Stimulated activated CD4-positive, alpha-beta T cell treated with anti-CD3 and anti-CD28 coated beads, TNF-alpha, amount 100 ng/mL, for 48 hours (primary cell): ENCODE measurements at regions not wholly inside any gene's neighbourhood (a gene's known extent, or its start where the extent isn't known, plus 50 kb on each side); places are given as distances from the start of the nearest gene placed in this dataset.

Experiments used
- DNase-seq, 3 donors: peaks; one replicate each; pipeline ENCODE4 v3.0.0-alpha.2; 2020; ENCODE audit warnings: low read depth in 3 of 3

DNA sequence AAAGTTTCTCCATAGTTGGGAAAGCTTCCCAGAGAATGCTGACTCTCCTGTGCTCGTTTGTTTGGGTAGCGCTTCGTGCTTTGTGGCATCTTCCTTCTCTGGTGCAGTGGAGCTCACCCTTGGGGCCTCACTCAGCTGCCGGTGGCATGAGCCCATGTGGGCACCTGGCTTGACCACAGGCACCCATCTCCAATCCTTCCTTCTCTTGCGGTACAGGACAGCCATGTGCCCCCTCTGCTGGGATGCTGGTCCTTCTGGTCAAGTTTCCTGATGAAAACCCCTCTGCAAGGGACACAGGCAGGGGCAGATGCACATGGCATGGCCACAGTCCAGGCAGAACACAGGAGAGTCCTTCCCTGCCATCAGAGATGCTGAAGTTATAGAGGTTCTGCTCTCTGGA lies 555.9 kb upstream of the HS6ST1 start:
- DNase-seq, result no peak

DNA sequence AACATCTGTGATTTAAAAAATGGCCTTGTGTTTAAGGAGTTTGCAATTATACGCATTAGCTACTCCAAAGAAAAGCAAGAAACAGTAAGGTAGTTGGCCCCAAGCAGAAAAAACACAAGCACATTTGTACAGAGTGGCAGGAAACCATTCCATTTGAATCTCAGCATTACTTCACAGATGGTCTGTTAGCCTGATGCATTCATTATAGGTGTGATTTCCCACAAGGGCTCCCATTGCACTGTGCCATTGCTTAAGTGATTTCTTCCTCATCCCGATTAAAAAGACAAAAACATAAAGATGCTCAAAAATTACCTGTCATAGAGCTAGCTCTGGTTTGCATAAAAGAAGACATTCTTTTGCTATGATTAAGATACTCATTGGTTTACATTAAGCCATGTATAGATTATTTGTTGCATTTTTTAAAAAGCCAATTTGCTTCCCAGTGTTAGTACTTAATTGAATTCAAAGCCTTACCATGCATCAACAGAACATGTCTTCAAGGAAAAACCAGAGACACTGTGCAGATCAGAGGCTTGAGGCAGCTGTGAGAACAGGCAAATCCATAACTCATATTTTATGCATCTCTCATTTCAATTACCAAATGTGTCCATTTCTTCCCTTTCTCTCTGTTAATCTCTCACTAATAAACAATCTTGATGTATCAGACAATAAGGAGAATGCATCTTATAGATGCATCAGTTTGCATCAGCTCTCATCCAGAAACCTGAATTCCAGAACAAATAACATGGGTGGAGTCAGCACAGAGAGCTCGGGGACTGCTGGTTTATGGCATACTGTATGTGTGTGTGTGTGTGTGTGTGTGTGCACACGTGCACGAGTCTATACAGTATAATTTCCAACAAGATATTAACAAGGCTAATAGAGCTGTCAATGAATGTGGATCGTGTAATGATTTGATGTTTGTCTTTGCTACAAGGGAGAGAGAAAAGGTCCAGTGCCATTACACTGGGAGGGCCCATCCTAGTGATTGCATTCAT lies 558.6 kb upstream of the HS6ST1 start:
- DNase-seq, result no peak

DNA sequence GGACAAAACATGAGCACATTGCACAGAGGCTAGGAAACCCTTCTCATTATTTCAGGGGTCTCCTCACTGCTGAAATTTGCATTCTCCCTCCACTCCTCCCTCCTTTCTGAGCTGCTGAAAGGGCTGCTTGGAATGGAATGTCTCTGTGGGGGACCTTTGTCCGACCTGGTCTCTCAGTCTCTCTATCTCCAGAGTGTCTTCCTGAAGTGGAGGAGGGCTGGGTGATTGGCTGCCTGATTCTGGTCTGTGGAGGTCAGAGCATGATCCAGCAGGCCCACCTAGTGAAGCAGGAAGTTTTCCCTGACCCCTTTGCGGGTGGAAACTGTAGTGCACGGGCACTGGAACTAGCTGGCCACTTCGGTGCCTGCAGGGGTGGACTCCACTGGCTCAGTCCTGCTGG lies 560.5 kb upstream of the HS6ST1 start:
- no peak for DNase-seq

DNA sequence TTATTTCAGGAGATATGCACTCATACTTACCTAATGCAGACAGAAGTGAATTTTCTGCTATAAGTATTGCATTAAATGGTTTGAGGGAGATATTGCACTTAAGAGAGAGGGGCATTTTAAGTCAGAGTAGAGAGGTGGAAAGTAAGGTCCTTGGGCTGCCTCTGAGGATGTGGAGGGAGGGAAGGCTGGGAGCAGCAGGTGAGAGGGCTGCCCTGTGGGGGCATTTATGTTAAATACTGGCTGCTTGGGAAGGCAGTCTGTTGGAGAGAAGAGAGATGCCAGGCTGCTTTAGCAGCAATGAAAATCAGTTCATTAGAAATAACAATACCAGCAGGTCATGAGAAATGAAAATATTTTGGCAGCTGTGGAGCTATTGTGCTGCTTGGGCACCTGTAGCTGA lies 576.2 kb upstream of the HS6ST1 start:
- DNase-seq, result no peak

DNA sequence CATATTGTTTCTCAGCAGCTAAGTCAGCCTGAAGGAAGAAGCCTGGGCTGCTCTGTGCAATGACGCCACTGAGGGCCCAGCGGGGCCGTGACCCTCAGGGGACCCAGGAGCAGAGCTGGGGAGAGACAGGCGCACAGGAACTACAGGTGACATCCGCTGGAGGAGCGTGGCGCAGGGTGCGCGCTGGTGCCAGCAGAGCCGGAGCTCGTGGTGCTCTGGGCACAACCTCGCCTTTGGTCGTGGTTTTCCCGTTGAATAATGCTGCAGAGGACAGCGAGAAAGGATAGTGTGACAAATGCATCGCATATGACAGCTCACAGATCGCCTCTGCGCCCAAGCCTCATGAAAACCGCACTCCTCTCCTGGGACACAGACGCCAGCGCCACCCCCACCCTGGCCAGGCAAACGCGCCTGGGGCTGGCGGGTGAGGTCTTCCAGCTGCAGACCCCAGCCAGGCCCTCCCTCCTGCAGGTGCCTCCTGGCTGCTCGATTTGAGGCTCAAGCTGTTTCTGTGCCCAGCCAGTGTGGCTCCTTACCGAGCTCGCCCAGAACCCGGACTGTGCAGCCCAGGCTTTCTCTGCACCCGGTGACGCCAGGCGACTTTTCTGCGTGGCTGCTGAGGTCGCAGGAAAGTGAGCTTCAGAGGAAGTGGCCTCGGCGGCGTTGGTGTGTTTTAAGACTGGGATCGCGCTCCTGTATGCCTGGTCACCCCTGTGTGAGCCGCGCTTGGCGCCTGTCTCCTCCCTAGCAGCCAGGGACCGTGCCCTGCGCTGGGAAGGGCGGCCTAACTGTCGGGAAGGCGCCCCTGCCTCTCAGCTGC lies 583.1 kb upstream of the HS6ST1 start:
- DNase-seq, result no peak

DNA sequence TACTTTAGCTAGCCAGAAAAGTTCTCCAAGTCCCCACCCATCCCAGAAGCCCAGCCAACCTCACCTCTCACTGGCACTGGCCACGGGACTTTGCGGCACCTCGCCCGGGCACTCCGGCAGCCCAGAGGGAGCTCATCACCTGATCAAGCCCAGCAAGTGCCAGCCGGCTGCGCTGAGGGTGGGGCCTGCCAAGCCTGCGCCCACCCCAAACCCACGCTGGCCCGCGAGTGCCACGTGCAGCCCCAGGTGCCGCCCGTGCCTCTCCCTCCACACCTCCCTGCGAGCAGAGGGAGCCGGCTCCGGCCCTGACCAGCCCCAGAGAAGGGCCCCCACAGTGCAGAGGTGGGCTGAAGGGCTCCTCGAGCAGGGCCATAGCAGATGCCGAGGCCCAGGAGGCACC lies 585.0 kb upstream of the HS6ST1 start:
- no peak for DNase-seq

DNA sequence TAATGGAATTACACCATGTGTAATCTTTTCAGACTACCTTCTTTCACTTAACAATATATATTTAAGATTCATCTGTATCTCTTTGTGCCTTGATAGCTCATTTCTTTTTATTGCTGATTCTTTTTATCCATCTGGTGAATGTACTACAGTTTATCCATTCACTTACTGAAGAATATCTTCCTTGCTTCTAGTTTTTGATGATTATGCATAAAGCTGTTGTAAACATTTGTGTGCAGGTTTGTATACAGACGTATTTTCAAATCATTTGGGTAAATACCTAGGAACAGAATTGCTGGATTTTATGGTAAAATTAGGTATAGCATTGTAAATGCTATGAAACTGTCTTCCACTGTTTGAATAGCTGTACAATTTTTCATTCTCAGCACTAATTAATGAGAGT lies 592.6 kb upstream of the HS6ST1 start:
- DNase-seq, result no peak

DNA sequence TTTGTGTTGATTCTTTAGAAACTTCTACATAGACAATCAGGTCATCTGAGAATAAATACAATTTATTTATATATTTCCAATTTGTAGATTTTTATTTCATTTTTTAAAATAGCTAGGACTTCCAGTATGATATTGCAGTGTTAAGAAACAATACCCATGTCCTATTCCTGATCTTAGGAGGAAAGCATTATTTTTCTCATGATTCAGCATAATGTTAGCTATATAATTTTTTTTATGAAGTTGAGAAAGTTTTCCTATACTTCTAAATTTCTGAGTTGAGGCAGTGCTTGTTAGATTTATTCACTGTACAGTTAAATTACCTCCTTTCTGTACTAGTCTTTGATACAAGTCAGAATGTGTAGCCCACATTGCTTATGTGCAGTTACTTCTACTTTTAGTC lies 595.7 kb upstream of the HS6ST1 start:
- DNase-seq, result no peak

DNA sequence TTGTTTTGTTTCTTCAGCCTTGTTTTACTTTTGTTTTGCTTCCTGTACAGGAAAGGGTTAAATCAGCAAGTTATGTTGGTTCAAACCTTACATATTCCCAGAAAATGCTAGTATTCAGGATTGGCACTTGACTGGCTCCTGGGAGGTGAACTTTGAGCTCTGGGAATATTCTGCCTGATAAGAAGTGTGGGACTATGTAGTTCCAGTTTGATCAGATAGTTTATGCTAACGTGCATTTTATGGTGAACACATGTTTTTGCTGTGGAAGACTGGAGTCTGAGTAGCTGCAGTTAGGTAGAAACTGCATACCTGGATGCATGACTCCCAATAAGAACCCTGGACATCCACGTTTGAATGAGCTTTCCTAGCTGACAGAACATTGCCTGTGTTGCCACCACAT lies 603.1 kb upstream of the HS6ST1 start:
- DNase-seq, result no peak

DNA sequence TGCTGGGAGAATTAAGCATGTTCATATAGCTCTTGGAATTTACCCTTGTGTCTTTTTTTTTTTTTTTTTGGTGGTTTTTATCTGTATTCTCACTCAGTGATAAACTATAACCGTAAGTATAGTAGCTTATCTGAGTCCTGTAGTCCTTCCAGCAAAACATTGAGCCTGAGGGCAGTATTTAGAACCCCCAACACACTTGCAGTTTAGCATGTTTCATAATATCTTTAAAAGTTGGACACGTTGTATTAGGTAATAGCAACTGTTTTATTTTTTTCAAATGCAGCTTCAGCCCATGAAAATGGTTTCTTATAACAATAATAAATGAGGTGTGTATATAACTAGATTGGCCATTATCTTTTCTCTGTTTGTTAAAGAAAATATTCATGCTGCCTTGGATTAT lies 603.5 kb upstream of the HS6ST1 start:
- DNase-seq, result no peak

DNA sequence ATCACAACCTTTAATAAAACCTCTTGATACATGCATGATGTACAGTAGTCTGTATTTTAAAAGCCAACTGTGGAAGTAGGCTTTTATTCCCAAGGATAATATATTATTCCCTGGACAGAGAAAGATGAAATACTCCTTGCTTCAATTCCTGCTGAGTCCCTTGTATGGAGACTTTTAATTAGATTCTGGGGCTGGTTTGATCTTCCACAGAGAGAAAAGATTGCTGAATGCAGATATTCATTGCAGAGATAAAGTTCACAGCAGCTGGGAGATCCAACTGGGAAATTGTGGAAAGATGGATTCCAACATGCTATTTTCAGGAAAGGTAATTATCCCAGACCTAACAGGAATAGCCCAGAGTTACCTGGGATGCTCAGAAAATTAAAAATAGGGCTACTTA lies 607.0 kb upstream of the HS6ST1 start:
- DNase-seq, result no peak

DNA sequence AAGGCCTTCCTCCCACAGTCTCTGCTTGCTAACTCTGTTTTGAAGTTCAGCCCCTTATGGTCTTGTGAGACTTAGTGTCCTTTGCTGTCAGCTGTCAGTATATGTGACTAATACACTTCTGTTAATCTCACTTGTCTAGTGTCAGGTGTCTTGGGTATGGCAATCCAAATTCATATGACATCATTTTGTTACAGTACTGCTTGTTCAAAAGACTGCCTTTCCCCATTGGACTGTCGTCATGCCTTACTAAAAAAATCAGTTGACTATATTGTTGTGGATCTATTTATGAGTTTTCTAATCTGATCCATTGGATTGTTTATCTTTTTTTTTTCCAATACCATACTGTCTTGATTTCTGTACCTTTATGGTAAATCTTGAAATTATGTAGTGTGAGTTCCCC lies 611.4 kb upstream of the HS6ST1 start:
- no peak for DNase-seq

DNA sequence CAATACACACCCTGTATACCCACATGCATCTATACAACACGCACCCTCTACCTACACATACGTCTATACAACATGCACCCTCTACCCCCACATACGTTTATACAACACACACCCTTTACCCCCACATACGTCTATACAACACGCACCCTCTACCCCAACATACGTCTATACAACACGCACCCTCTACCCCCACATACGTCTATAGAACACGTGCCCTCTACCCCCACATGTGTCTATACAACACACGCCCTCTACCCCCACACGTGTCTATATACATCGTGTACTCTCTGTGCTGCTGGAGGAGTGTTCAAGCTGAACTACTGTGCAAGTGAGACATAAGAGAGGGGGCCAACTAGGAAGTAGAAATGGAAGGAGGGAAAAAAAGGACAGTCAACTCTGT lies 621.7 kb upstream of the HS6ST1 start:
- DNase-seq, result no peak

DNA sequence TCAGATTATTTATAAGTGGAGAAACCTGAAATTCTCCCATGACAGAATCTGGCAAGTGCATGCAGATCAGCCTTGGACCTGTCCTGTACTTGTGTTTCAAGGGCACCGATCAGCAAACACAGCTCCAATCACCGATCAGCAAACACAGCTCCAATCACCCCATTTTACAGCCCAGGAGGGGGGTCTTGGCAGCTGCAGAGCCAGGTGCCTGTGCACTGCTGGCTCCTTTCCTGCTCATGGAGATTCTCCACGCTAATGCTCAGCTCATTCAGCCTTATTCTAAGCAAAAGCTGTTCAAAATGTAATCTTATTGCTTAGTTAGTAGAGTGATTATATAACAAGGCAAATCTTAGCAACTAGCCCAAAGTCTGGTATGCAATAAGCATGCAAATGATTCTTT lies 623.1 kb upstream of the HS6ST1 start:
- no peak for DNase-seq

DNA sequence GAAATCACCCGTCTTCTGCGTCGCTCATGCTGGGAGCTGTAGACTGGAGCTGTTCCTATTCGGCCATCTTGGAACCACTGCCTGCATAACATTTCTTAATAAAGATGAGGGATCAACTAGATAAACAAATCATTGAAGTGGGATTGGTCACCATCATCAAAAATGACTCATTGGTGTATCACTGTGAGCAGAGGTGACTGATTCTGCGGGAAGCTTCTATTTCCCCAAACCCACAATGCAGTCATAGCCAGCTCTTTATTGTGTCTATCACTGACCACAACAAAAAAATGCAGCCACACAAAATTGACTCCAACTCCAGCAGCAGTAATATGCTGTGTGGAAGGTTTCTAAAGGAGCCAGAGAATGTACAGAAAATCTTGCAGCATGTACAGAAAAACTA lies 630.7 kb upstream of the HS6ST1 start:
- no peak for DNase-seq

DNA sequence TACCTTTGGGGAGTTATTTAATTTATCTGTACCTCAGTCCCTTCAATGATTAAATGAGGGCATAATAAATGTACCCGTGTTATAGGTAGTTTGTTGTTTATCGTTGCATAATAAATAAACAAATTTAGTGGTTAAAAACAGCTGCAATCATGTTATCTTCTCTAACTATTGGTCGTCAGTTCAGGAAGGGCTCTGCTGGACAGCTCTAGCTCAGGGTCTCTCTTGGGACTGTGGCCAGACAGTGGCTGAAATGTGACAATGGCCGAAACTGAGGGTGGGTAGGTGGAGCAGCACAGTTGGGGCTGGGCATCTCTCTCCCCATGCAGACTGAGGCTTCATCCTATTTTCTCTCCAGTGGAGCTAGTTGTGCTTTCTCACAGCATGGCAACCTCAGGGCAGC lies 632.1 kb upstream of the HS6ST1 start:
- DNase-seq, result no peak

DNA sequence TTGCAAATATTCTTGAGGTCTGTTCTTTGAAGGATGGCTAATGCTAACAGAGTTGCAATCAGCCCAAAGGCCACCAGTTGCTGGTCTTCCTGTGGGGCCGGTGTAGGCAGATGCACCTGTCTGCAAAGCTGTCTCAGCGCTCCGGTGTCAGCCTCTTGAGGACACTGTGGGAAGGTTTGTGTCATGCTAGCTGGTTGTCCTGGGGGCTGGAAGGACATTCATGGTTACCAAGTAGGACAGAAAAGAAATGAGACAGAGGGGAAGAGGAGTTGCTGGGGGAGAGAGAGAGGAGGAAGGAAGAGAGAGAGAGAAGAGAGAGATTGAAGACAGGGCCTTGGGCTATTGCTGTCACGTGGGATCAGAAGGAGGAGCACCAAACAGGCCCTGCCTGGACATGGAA lies 639.6 kb upstream of the HS6ST1 start:
- no peak for DNase-seq

DNA sequence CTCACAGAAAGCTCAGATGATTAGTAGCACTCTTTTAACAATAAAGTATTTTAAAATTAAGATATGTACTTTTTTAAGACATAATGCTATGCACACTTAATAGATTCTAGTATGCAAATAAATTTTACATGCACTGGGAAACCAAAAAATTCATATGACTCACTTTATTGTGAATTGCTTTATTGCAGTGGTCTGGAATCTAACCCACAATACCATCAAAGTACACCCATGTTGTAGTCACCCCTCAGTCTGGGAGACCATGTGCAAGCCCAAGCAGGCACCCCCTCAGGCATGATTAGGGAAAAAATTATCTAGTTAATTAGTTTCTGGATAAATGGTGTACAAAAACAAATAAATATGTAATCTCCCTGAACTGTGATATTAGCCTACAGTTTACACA lies 649.0 kb upstream of the HS6ST1 start:
- no peak for DNase-seq

DNA sequence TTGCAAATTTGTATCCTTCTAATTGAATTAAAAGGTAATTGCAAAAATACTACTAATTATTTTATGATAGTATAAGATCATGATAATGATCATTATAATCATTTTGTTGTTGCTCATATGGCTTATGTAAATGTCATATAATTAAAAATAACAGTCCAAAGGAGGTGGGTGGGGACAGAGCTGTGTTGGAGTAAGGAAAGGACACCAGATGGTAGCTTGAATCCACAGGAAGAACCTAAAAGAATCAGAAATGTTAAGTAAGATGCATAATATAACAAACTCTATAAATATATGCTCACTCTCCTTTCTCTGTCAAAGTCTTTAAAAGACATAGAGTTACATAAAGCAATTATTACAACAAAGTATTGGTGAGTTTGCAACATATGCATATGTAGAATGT lies 650.7 kb upstream of the HS6ST1 start:
- no peak for DNase-seq

DNA sequence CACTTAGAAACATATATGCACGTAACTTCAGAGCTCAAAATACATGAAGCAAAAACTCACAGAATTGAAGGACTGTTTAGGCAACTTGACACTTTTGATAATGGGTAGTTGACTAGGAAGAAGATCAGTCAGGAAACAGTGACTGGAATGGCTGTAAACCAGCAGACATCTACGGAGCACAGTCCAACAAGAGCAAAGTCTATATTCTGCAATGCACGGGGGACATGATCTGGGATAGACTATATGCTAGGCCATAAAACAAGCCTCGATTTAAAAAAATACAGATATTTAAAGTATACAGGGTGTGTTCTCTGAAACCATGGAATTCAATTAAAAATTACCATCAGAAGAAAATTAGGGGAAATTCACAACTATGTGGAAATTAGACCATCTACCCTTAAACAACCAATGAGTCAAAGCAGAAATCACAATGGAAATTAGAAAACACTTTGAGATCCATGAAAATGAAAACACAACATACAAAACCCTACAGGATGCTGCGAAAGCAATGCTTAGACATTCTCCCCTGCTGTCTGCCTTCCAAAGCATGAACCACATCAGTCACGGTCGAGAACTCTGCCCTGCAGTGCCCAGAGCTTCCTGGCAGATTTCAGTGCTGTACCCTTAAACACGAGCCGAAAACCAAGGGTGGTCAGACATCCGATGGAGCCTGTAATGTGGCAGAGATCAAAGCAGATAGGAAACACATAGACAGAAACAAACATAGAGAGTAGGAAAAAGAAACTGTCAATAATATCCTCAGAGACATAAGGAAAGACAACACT lies 651.9 kb upstream of the HS6ST1 start:
- DNase-seq, result no peak

DNA sequence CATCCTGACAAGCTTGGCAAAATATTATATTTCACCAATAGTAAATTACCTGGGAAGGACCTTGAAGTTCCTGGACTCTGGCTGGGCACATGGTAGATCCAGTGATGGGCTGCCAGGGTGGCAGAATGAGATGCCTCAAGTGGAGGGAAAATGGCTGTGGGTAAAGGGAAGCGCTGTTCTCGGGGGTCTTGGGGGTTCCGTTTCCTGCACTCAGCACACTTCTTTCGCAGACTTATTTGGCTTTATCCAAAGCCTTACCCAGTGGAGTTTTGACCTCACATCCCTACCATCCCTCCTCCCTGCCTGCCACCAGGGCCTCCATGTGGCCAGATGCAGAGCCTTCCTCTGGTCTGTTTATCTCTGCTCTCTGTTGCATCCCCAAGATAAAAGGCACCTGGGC lies 654.9 kb upstream of the HS6ST1 start:
- no peak for DNase-seq

DNA sequence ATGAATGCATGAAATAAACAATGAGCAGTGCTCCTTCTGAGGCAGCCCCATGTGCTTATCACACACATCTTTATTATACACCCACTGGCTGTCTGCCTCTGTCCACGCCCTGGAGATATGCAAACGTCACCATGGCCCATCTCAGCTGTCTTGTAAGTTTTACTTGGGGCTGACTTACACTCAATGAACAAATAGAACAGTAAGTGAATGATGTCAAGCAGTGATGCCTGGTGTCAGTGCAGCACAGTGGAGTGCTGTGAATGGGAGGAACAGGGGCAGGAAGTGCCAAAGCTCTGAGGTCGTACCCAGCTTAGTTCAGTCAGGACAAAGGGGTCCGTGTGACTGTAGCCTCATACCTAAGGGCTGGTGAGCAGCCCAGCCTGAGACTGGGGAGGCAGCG lies 659.5 kb upstream of the HS6ST1 start:
- no peak for DNase-seq
